Activated B cell treated with CpG ODN at 0.5 μM for 24 hours (primary cell): ENCODE measurements at regions not wholly inside any gene's neighbourhood (a gene's known extent, or its start where the extent isn't known, plus 50 kb on each side); places are given as distances from the start of the nearest gene placed in this dataset.

Experiments
- ATAC-seq: fragments of 200-7000 bp; cut with Tn5 transposase; one replicate; pipeline ENCODE4 v1.10.0; 2021; ENCODE audit warnings: low read depth, mild to moderate bottlenecking, moderate library complexity
- CTCF ChIA-PET: fragments of 350-600 bp; sonication (Branson Sonifier 250); formaldehyde crosslinking; loops from one replicate; lab custom pipeline; 2021; ENCODE audit warnings: antibody characterized with exemption; lab: Charles Lee
- POLR2A ChIA-PET: fragments of 350-600 bp; sonication (Branson Sonifier 250); formaldehyde crosslinking; loops from one replicate; lab custom pipeline; 2021; ENCODE audit warnings: antibody characterized with exemption; lab: Charles Lee
- DNase-seq: peaks from one replicate; pipeline ENCODE4 v3.0.0; 2022
- H3K27ac Mint-ChIP-seq: one replicate; pipeline ENCODE4 v1.8.0; 2020; ENCODE audit warnings: mixed read lengths
- H3K27me3 Mint-ChIP-seq: one replicate; pipeline ENCODE4 v1.8.0; 2021; ENCODE audit warnings: mixed read lengths
- H3K36me3 Mint-ChIP-seq: one replicate; pipeline ENCODE4 v1.8.0; 2021; ENCODE audit warnings: low read depth, mixed read lengths
- H3K4me1 Mint-ChIP-seq: one replicate; pipeline ENCODE4 v1.8.0; 2021; ENCODE audit warnings: mixed read lengths
- H3K4me3 Mint-ChIP-seq: one replicate; pipeline ENCODE4 v1.8.0; 2020; ENCODE audit warnings: mild to moderate bottlenecking, mixed read lengths
- H3K9me3 Mint-ChIP-seq: one replicate; pipeline ENCODE4 v1.8.0; 2020; ENCODE audit warnings: mixed read lengths
- intact Hi-C: fragments of 100-400 bp; cut with micrococcal nuclease; formaldehyde crosslinking; loops from one replicate; pipeline ENCODE4 v1.15.1; 2024
- TF ChIP-seq, protein P1 (sequence below): fragments of 200-600 bp; IDR thresholded peaks from one replicate; pipeline ENCODE4 v1.8.0; 2022; ENCODE audit warnings: antibody characterized with exemption, mild to moderate bottlenecking

DNA sequence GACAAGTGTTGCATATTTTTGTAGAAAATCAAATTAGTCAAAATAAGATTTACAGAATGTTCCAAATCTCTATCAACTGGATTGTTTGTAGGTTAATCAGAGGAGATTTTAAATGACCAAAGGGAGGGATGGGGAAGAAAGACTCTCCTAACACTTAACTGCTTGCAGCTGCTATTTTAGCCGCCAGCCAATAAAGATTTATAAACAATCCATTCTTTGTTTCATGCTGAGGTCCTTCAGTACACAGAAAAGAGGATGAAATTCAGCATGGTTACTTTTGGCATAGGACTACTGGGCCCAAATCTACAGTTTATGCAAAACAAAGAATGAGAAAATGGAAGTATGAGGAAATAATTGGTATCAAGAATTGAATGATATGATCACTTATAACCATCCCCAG lies 86.4 kb upstream of the FN1 start:
- Mint-ChIP-seq H3K4me1 (no peaks in the 10 kb centered on the region), H3K36me3 (no peaks in the 10 kb centered on the region), H3K9me3 (no peaks in the 10 kb centered on the region), H3K27ac (no peak overlapping the region), H3K4me3 (no peak overlapping the region), H3K27me3 (peaks cover 2% of the 10 kb centered on the region)
- DNase-seq (no peak), ATAC-seq (no peak)
- intact Hi-C loops = no loop called here
- CTCF ChIA-PET = no interaction called here
- POLR2A ChIA-PET = no interaction called here
- TF ChIP-seq, protein P1, sequence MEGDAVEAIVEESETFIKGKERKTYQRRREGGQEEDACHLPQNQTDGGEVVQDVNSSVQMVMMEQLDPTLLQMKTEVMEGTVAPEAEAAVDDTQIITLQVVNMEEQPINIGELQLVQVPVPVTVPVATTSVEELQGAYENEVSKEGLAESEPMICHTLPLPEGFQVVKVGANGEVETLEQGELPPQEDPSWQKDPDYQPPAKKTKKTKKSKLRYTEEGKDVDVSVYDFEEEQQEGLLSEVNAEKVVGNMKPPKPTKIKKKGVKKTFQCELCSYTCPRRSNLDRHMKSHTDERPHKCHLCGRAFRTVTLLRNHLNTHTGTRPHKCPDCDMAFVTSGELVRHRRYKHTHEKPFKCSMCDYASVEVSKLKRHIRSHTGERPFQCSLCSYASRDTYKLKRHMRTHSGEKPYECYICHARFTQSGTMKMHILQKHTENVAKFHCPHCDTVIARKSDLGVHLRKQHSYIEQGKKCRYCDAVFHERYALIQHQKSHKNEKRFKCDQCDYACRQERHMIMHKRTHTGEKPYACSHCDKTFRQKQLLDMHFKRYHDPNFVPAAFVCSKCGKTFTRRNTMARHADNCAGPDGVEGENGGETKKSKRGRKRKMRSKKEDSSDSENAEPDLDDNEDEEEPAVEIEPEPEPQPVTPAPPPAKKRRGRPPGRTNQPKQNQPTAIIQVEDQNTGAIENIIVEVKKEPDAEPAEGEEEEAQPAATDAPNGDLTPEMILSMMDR = no peak

DNA sequence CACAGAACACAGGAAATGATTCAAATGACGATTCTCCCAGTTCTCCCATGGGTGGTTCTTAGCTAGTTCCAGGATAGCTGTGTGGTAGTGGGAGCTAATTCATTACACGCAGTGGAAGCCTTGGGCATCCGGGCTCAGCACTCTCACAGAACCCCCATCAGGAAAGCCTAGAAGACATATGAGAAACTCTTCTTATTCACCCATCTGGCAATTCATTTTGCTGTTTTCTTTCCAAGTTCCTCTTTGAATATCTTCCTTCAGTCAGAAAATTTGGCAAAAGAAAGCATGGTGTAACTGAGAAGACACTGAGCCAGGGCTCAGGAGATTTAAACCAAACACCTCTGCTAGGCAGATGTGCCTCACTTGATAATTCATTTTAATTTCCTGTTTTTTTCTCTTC lies 85.2 kb upstream of the FN1 start:
- TF ChIP-seq, protein P1 = no peak

GRCh38 chr2:215517391-215517790 lies 81.5 kb upstream of the FN1 start:
- H3K36me3 Mint-ChIP-seq = no peaks in the 10 kb centered on the region
- intact Hi-C loops = no loop called here
- ChIA-PET POLR2A (no interaction called here), CTCF (no interaction called here)
- ATAC-seq (no peak), DNase-seq (no peak)
- no peak overlapping the region for H3K27ac Mint-ChIP-seq
- TF ChIP-seq, protein P1 = no peak
- H3K27me3 Mint-ChIP-seq = peaks cover 2% of the 10 kb centered on the region
- H3K4me1 Mint-ChIP-seq = no peaks in the 10 kb centered on the region
- no peaks in the 10 kb centered on the region for H3K9me3 Mint-ChIP-seq
- H3K4me3 Mint-ChIP-seq = no peak overlapping the region

More for the DNA sequence above, 85.2 kb upstream of the FN1 start:
- Mint-ChIP-seq H3K27ac (no peak overlapping the region), H3K4me3 (no peak overlapping the region), H3K4me1 (no peaks in the 10 kb centered on the region), H3K36me3 (no peaks in the 10 kb centered on the region), H3K27me3 (peaks cover 2% of the 10 kb centered on the region), H3K9me3 (no peaks in the 10 kb centered on the region)
- intact Hi-C loops = no loop called here
- DNase-seq (no peak), ATAC-seq (no peak)
- CTCF ChIA-PET = no interaction called here
- POLR2A ChIA-PET = no interaction called here

DNA sequence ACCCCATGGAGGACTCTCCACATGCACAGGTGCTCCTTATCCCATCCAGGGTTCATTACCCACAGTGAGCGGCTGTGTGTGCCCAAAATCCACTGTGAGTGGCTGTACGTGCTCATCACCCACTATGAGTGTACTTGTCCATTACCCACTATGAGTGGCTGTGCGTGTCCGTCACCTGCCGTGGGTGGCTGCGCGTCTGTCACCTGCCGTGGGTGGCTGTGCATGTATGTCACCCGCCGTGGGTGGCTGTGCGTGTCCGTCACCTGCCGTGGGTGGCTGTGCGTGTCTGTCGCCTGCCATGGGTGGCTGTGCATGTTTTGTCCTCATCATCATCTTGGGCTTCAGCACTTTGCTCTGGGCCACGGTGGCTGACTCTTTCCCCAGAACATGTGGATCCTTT lies 78.6 kb upstream of the FN1 start:
- no peak overlapping the region for H3K27ac Mint-ChIP-seq

GRCh38 chr2:215511454-215512346 lies 75.8 kb upstream of the FN1 start:
- intact Hi-C loops = no loop called here
- CTCF ChIA-PET = no interaction called here
- no peaks in the 10 kb centered on the region for H3K36me3 Mint-ChIP-seq
- peaks cover 4% of the 10 kb centered on the region for H3K9me3 Mint-ChIP-seq
- TF ChIP-seq, protein P1 = no peak
- no peaks in the 10 kb centered on the region for H3K4me1 Mint-ChIP-seq
- POLR2A ChIA-PET = no interaction called here
- H3K27ac Mint-ChIP-seq = no peak overlapping the region
- H3K27me3 Mint-ChIP-seq = no peaks in the 10 kb centered on the region
- DNase-seq = no peak
- no peak overlapping the region for H3K4me3 Mint-ChIP-seq
- no peak for ATAC-seq

More for the DNA sequence above, 78.6 kb upstream of the FN1 start:
- CTCF ChIA-PET = no interaction called here
- peaks cover 1% of the 10 kb centered on the region for H3K27me3 Mint-ChIP-seq
- TF ChIP-seq, protein P1 = no peak
- POLR2A ChIA-PET = no interaction called here
- peaks cover 4% of the 10 kb centered on the region for H3K9me3 Mint-ChIP-seq
- H3K4me1 Mint-ChIP-seq = no peaks in the 10 kb centered on the region
- no peak overlapping the region for H3K4me3 Mint-ChIP-seq
- no peak for DNase-seq
- no peaks in the 10 kb centered on the region for H3K36me3 Mint-ChIP-seq
- ATAC-seq = no peak
- intact Hi-C loops = no loop called here
